ENCODE measurements at regions not wholly inside any gene's neighbourhood (a gene's known extent, or its start where the extent isn't known, plus 50 kb on each side); places are given as distances from the start of the nearest gene placed in this dataset.

DNA sequence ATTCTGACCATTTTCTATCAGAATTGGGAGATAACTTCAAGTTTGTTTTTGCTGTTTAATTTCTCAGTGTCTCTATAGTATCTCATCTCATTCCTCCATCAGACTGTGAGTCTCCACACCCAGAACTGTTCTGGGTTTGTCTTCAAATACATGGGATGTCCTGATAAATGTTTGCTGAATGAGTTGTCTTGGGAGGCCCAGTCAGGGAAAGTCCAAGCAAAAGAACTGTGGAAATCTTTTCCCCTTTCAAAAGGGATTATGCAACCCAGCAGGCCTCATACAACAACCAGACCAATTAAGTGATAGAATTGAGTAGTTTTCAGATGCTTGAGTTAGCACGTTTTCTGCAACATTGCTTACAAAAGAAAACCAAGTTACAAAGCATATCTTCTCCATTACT lies 324.4 kb downstream of the BRINP1 start:
- no peak for DNase-seq

GRCh38 chr9:119047513-119048307 lies 321.5 kb downstream of the BRINP1 start:
- DNase-seq = no peak

DNA sequence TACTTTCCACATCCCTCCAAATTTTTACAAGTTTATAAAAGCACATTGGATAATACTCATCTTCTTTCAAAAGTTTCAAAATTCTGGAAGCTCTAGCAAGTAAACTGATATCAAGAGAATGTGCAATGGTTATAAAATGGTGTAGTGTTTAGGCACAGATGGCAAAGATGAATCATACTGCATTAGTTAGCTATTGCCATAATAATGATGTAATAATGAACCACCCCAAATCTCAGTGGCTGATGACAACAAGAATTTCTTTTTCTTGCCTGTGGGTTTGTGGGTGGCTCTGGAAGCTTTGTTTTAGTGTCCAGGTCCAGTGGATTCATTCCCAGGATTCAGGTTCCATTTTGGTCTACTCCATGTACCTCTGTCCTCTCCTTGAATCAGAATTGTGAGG lies 319.0 kb downstream of the BRINP1 start:
- DNase-seq = no peak

DNA sequence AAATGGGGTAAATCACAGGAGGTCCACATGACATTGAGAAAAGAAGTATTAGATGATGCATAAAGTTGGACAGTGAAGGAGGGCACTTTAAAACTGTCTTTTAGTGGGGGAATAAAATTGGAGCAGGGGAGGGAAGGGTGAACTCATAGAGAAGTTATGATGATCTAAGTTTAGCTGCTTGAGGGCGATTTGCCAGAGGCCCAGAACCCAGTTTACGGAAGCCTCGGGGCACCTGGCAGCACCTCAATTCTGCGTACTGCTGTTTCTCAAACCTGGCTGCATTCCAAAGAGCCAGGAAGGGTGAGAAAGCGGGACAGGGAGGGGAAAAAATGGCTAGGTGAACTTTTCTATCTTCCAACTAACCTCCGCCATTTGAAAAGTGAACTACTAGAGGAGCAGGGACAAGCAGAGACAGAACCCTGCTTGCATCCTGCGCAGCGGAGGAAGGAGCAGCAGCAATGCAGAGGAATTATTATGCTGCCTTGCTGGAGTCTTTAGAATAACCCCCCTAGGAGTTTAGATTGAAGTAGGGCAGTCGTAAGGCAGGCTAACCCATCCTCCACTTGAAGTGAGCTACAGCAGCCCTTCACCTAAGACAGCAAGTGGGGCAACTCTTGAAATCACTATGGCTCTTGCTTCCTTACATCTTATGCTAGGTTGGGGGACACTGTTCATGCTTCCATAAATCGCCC lies 316.8 kb downstream of the BRINP1 start:
- DNase-seq = no peak

DNA sequence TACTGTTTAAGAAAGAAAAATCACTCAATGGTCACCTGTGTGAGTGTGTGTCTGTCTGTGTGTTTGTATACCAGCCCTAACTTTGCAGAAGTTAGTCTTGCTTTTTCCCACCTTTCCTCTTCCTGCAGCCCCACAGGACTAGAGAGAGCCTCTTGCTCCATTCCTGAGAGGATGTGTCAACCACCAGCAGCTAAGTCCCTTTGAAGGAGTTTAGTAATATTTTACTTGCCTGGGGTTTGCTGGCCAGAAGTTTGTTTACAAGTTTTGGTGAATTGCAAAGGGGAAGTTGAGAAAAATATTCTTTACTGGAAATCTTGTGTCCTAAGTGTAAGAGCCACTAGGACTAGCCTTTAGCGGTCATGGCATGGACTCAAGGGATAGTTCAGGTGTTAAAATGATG lies 316.2 kb downstream of the BRINP1 start:
- DNase-seq = no peak

DNA sequence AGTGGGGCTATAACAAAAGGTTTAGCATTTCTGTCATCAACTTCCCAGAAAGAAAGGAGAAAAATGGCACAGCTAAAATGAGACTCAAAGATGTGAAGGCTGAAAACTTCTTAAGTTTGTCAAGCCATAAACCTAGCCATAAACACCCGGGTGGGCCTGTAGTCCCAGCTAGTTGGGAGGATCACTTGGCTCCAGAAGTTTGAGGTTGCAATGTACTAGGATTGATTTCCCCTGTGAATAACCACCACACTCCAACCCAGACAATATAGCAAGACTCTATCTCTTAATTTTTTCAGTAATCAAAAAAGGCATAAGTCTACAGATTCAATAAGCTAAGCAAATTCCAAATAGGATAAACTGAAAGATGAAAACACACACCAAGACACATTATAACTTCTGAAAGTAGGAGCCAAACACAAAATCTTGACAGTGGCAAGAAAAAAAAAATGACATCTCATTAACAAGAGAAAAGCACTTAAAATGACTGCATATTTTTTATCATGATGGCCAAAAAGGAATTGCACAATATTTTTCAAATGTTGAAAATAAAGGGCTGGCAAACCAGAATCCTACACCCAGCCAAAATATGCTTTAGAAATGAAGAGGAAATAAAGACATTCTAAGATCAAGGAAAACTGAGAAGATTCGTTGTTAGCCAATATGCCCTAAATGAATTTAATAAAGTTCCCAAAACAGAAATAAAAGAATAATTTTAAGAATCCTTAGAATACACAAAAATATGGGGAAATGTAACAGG lies 308.4 kb downstream of the BRINP1 start:
- no peak for DNase-seq

- DNase-seq = no peak
Observed at GRCh38 chr9:119071636-119072035, 297.6 kb downstream of the BRINP1 start.

DNA sequence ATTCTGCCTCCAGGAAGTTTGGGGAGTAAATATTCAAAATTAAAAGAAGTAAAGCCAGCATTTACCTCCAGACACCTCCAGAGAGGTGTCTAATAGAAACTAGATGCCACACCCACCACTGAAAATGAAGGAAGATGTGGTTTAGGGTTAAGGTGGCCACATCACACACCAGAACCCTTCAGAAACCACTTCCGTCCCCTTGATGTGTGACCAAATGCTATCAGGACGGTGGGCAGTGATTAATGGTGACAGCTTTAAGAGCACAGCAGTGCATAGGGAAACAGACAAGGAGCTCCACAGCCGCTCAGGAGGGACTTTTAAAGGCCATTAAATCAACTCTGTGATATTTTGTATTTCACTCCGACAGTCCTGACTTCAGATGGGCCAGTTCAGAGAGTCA lies 295.2 kb downstream of the BRINP1 start:
- no peak for DNase-seq

DNA sequence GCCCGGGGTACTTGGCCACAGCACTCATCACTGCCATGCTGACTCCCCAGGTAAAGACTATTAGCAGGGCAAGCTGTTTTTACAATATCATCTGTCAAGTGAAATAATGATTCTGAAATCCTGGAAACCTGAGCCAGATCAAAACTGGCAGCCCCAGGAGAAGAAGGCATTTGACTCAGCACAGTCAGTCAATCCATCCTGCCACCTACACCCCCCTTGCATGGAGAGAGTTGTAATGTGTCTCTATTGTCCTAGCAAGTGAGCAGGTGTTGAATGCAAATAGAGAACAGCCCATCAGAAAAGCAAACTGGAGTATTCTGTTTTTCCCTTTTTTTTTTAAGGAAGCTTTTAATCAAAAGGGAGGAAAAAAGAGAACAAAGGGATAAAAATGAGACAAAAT lies 291.2 kb downstream of the BRINP1 start:
- no peak for DNase-seq

DNA sequence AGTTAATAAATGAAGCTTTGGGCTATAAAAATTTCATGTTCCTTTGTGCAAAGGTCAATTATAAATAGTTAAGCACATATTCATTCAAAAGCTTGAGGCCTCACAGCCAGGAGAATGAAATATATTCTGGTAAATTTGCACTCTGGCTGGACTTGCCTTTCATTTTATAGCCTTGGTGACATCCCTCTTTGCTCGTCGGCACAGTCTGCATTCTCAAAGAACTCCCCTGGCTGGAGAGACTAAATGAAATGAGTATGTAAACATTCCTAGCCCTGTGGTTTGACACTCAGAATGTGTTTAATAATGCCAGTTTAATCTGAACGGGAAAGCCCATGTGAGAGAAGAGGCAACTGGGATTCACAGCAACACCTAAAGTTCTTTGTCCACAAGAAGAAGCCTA lies 285.6 kb downstream of the BRINP1 start:
- no peak for DNase-seq

DNA sequence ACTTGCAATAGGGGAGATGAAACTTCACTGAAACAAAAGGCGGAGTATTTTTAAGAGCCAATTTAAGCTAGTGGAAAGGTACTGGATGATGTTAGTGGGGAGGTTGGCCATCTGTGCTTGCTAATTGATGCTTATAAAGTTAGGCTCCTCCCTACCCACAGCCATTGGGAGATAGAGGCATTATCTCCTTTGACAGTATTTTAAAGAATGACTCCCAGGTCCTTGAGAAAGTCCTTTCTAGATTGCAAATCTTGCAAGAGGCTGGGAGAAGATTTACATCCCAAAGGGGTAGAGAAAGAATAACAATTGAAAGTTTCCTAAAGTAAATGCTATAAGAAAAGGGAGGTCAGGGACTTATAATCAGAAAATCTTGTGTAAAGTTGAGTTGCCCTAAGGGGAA lies 282.6 kb downstream of the BRINP1 start:
- DNase-seq = no peak

DNA sequence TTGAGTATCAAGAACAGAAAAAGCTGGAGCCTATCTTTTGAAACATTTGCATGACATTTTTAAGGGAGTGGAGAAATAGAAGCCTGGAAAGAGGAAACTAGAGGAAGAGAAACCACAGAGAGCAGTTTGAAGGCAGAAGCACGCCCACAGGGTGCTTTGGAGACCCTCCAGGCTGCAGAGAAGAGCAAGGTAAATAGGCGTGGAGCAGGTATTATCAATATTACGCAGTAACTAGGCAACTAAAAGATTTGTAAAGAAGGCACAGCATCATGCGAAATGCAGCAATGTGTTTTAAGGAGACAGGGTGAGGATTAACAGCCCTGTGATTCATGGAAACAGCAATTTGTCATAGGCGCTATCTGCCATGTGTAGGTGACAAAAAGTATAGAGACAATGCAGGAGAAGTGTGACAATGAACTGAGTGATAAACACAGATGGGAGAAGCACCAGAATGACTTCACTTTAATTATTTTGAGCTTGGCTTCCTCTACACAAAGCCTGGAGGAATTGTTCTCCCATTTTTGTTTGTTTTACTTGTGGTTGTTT lies 281.2 kb downstream of the BRINP1 start:
- no peak for DNase-seq

- DNase-seq = no peak
Observed at GRCh38 chr9:119091074-119091473, 278.2 kb downstream of the BRINP1 start.

DNA sequence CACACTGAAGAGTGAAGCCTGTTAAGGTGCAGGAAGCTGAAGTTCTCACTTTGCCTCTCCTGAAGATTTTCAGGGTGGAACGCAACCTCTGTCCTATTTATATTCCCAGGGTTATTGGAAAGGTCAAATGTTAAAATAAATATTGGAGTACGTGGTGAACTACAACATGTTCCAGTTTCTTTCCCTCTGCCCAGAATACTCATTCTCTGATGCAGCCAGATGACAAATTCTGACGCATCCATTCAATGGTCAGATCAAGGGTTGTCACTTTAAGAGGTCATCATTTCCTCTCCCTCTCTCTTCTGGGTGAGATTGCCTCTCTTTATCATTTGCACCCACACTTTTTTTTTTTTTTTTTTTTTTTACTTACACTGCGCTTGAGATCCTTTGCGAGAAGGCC lies 277.1 kb downstream of the BRINP1 start:
- no peak for DNase-seq

GRCh38 chr9:119094086-119094485 lies 275.1 kb downstream of the BRINP1 start:
- DNase-seq = no peak

DNA sequence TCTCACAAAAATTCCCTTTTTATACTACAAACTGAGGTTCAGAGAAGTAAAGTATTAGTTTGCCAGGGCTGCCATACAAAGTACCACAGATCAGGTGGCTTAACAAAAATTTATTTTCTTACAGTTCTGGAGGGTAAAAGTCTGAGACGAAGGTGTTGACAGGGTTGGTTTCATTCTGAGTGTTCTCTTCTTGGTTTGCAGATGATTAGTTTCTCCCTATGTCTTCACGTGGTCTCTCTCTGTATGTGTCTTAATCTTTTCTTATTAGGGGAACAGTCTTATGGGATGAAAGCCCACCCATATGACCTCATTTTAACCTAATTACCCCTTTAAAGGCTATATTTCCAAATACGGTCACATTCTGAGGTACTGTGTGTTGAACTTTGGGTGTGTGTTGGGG lies 274.2 kb downstream of the BRINP1 start:
- no peak for DNase-seq

GRCh38 chr9:119101048-119101447 lies 268.2 kb downstream of the BRINP1 start:
- DNase-seq = no peak

DNA sequence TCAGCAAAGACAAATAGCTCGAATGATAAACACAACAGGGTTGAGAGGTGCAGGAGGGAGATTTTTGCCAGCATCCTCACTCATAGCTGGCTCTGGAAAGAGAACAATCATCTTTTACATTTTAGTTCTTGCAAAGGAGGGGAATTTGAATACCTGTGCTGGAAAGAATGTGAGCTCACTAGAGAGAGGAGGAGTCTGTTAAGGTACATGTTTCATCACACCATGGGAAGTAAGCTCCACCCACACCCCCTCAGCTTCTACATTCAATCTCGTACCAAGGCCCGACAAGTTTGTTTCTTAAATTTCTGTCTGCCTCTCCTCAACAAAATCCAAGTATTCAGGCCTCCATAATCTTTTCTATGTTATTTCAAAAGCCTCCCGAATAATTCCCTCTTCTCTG lies 254.6 kb downstream of the BRINP1 start:
- DNase-seq = no peak
